ENCODE measurements at regions not wholly inside any gene's neighbourhood (a gene's known extent, or its start where the extent isn't known, plus 50 kb on each side); places are given as distances from the start of the nearest gene placed in this dataset.

DNA sequence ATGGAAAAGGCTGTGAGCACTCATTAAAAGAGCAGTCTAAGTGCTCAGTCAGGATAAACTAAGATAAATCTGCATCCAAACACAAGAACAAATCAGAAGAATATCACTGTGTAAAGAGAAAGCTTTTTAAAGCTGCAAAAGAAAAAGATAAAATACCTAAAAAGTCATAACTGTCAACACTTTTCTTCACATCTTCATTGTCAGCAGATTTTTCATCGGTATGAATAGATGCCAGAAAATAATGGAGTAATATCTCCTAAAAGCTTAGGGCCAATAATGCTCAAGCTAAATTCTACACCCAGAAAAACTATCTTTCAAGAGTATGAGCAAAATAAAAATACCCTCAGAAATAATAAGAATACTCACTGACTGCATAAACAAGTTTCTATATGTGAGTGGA, 54.0 kb upstream of the PALMD start:
- Histone ChIP-seq H3K36me3 (ENCODE audit: control insufficient read depth in 2 of 2, insufficient read depth in 2 of 2, low read length in 1 of 2) (no peaks in the 10 kb centered on the region), H3K4me3 (ENCODE audit: low read length in 2 of 2) (no peak overlapping the region), H3K4me1 (ENCODE audit: control insufficient read depth in 2 of 2, insufficient read depth in 2 of 2, low read length in 2 of 2) (no peaks in the 10 kb centered on the region), H3K27me3 (ENCODE audit: control insufficient read depth in 2 of 2, insufficient read depth in 1 of 2, low read length in 1 of 2) (no peaks in the 10 kb centered on the region), H3K27ac (ENCODE audit: low read depth in 1 of 2, low read length in 1 of 2) (no peak overlapping the region), H3K9me3 (ENCODE audit: control insufficient read depth in 2 of 2, insufficient read depth in 1 of 2, low read length in 1 of 2) (no peaks in the 10 kb centered on the region)
- 97% methylated on average over 1 of the region's 1 CpG for WGBS
- DNase-seq (ENCODE audit: low read depth in 6 of 9, low spot score in 9 of 9), result no peak

DNA sequence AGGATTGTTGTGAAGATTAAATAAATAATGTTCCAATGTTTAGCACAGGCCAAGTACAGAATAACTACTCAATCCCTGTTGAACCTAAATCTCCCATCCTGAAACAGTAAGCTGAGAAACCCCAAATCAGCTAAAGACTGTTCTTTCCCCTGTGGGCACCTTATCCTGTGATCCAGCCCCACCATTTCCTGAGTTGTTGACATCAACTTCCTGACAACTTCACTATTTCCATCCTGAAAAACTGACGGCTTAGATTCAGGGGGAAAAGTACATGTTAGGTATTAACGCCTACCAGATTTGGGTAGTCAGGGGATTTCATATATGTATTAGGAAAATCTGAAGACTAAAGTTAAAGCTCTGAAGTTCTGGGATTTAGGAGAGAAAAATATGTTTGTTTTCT, 51.7 kb upstream of the PALMD start:
- H3K27ac ChIP-seq (ENCODE audit: low read depth in 1 of 2, low read length in 1 of 2), result no peak overlapping the region
- H3K9me3 ChIP-seq (ENCODE audit: control insufficient read depth in 2 of 2, insufficient read depth in 1 of 2, low read length in 1 of 2), result no peaks in the 10 kb centered on the region
- WGBS, result 28% methylated on average over 2 of the region's 2 CpGs
- H3K4me1 ChIP-seq (ENCODE audit: control insufficient read depth in 2 of 2, insufficient read depth in 2 of 2, low read length in 2 of 2), result no peaks in the 10 kb centered on the region
- no peak for DNase-seq (ENCODE audit: low read depth in 6 of 9, low spot score in 9 of 9)
- H3K4me3 ChIP-seq (ENCODE audit: low read length in 2 of 2), result no peak overlapping the region
- H3K27me3 ChIP-seq (ENCODE audit: control insufficient read depth in 2 of 2, insufficient read depth in 1 of 2, low read length in 1 of 2), result no peaks in the 10 kb centered on the region
- no peaks in the 10 kb centered on the region for H3K36me3 ChIP-seq (ENCODE audit: control insufficient read depth in 2 of 2, insufficient read depth in 2 of 2, low read length in 1 of 2)

DNA sequence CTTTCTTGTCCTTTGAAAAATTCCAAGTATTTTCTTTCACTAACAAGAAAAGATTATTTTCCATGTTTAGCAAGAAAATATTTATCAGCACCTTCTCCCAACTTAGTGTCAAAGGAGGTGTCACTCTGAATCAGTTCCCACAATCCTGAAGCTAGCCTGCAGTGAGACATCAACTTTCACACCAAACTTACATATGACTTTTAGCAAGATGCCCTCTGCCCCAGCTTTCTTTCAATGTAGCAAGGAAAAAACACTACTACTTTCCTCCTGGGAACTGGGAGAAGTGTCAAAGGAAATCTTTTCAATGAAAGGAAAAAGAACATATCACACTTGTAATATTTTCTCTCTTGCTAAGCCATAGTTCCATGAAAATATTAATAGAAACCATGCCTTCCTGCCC, 50.9 kb upstream of the PALMD start:
- no peak overlapping the region for H3K27ac ChIP-seq (ENCODE audit: low read depth in 1 of 2, low read length in 1 of 2)
- no peaks in the 10 kb centered on the region for H3K36me3 ChIP-seq (ENCODE audit: control insufficient read depth in 2 of 2, insufficient read depth in 2 of 2, low read length in 1 of 2)
- H3K9me3 ChIP-seq (ENCODE audit: control insufficient read depth in 2 of 2, insufficient read depth in 1 of 2, low read length in 1 of 2), result no peaks in the 10 kb centered on the region
- no peak for DNase-seq (ENCODE audit: low read depth in 6 of 9, low spot score in 9 of 9)
- no peaks in the 10 kb centered on the region for H3K4me1 ChIP-seq (ENCODE audit: control insufficient read depth in 2 of 2, insufficient read depth in 2 of 2, low read length in 2 of 2)
- no peaks in the 10 kb centered on the region for H3K27me3 ChIP-seq (ENCODE audit: control insufficient read depth in 2 of 2, insufficient read depth in 1 of 2, low read length in 1 of 2)
- no peak overlapping the region for H3K4me3 ChIP-seq (ENCODE audit: low read length in 2 of 2)

DNA sequence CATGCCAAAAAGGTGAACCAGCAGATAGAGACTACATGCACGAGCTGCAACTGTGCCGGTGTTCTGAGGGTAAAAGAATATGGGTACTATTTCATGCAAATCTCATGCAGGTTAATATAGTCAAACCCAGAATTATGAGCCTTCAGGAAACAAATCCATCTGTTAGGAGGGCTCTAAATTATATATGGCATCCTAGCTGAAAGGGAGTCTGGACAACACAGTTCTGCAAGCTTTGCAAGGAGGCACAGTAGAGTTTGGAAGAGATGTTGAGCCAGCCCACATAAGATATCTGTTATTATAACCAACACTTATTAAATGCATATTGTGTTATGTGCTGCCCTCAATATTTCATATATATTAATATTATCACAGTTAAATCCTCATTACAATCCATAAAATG, 50.5 kb upstream of the PALMD start:
- no peak overlapping the region for H3K4me3 ChIP-seq (ENCODE audit: low read length in 2 of 2)
- no peak for DNase-seq (ENCODE audit: low read depth in 6 of 9, low spot score in 9 of 9)
- no peak overlapping the region for H3K27ac ChIP-seq (ENCODE audit: low read depth in 1 of 2, low read length in 1 of 2)
- no peaks in the 10 kb centered on the region for H3K36me3 ChIP-seq (ENCODE audit: control insufficient read depth in 2 of 2, insufficient read depth in 2 of 2, low read length in 1 of 2)
- no peaks in the 10 kb centered on the region for H3K27me3 ChIP-seq (ENCODE audit: control insufficient read depth in 2 of 2, insufficient read depth in 1 of 2, low read length in 1 of 2)
- 45% methylated on average over 2 of the region's 2 CpGs for WGBS
- H3K9me3 ChIP-seq (ENCODE audit: control insufficient read depth in 2 of 2, insufficient read depth in 1 of 2, low read length in 1 of 2), result no peaks in the 10 kb centered on the region
- no peaks in the 10 kb centered on the region for H3K4me1 ChIP-seq (ENCODE audit: control insufficient read depth in 2 of 2, insufficient read depth in 2 of 2, low read length in 2 of 2)
